GM12891 (cell line): ENCODE measurements at regions not wholly inside any gene's neighbourhood (a gene's known extent, or its start where the extent isn't known, plus 50 kb on each side); places are given as distances from the start of the nearest gene placed in this dataset.
A peak's percentile ranks its signal among the peaks of the same experiment; 100 is the strongest.
"Not testable (repeated sequence)": the region's sequence is repeated elsewhere in the genome, so short reads cannot be mapped to it uniquely, and the experiment has no call there.

Experiments used
- DNase-seq: peaks from one replicate; pipeline ENCODE4 v3.0.0; 2011; ENCODE audit warnings: low spot score; ENCODE audit not compliant: insufficient read length
- FAIRE-seq: peaks from 2 replicates; lab custom pipeline; 2011; peaks lifted over from hg19 to GRCh38; lab: Jason Lieb, UNC
- PAX5 ChIP-seq: IDR thresholded peaks from 2 replicates; pipeline ENCODE4 v1.6.1; 2011; ENCODE audit warnings: low read length, moderate library complexity, mild to moderate bottlenecking; ENCODE audit not compliant: insufficient read depth, severe bottlenecking
- POLR2A ChIP-seq: IDR thresholded peaks from 2 replicates; pipeline ENCODE4 v1.6.1; 2011; ENCODE audit warnings: low read depth, low read length, control low read depth
- POLR2AphosphoS5 ChIP-seq: IDR thresholded peaks from 2 replicates; pipeline ENCODE4 v1.6.1; 2011; ENCODE audit warnings: low read depth, low read length, control low read depth
- POU2F2 ChIP-seq: IDR thresholded peaks from 2 replicates; pipeline ENCODE4 v1.6.1; 2011; ENCODE audit warnings: low read depth, mild to moderate bottlenecking, control low read depth, low read length, moderate library complexity
- SPI1 ChIP-seq: IDR thresholded peaks from 2 replicates; pipeline ENCODE4 v1.6.1; 2011; ENCODE audit warnings: low read depth, low read length, control low read depth
- TAF1 ChIP-seq: IDR thresholded peaks from 2 replicates; pipeline ENCODE4 v1.6.1; 2011; ENCODE audit warnings: low read depth, low read length, control low read depth

DNA sequence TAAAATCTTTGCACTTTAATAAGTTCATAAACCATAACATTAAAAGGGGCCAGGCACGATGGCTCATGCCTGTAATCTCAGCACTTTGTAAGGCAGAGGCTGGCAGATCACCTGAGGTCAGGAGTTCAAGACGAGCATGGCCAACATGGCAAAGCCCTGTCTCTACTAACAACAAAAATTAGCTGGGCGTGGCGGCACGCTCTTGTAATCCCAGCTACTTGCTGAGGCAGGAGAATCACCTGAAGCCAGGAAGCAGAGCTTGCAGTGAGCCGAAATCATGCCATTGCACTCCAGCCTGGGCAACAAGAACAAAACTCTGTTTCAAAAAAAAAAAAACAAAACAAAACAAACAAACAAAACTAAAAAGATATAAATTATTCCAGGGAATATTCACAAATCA is 595.2 kb upstream of the LCORL start:
- TF ChIP-seq POLR2A (no peak), PAX5 (no peak), POLR2AphosphoS5 (no peak), POU2F2 (no peak), SPI1 (no peak), TAF1 (no peak)
- no peak for DNase-seq
- no peak for FAIRE-seq

DNA sequence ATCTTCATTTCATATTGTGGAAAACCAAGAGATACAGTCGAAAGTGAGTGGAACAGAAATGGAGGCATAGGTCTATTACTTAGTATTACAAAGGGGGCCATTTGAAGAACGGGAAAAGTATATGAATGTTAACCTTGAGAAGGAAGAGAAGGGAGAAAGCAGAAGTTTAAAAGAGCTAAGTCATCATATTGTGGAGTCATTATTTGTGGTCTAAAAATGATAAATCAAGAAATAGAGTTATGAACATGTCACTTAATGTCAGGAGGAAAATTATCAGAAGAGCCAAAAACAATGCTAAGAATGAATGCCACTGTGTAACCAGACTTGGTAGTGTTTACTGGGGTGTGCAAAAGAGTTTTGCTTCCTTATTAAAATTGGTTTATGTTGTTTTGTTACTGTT is 589.5 kb upstream of the LCORL start:
- no peak for TF ChIP-seq SPI1
- no peak for TF ChIP-seq TAF1
- TF ChIP-seq PAX5, result no peak
- no peak for TF ChIP-seq POLR2AphosphoS5
- no peak for TF ChIP-seq POU2F2
- TF ChIP-seq POLR2A, result no peak
- FAIRE-seq, result no peak

DNA sequence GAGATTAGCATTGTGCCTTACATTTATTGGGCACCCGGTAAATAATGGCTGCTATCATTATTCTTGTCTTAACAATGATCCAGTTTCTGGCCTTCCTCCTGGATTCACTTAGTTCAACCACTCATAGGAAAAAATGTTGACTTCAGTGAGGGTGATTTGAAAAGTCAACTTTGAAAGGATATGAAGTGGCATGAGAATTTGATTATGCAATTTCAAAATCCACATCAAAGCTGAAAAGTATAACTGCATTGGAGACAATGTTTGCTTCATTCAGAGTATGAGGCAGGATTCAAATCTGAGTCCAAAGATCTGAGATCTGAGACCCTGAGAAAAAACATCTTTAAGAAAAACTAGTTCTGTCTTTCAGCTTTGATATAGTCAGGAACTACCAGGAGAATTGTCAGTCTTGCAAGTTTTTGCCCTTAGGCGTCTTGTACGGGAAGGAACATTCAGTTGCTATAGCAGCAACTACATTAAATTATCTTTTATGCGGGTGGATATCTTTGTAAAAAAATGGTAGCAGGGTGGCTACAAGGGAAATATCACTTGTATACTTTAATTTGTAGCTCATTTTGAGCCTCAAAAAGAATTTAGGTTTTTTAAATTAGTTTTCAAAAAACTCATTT is 587.5 kb upstream of the LCORL start:
- no peak for TF ChIP-seq PAX5
- TF ChIP-seq POLR2A, result no peak
- TF ChIP-seq POLR2AphosphoS5, result no peak
- no peak for TF ChIP-seq TAF1
- no peak for TF ChIP-seq POU2F2
- TF ChIP-seq SPI1, result no peak
- no peak for DNase-seq
- no peak for FAIRE-seq

More for the DNA sequence above, 589.5 kb upstream of the LCORL start:
- DNase-seq, result no peak

DNA sequence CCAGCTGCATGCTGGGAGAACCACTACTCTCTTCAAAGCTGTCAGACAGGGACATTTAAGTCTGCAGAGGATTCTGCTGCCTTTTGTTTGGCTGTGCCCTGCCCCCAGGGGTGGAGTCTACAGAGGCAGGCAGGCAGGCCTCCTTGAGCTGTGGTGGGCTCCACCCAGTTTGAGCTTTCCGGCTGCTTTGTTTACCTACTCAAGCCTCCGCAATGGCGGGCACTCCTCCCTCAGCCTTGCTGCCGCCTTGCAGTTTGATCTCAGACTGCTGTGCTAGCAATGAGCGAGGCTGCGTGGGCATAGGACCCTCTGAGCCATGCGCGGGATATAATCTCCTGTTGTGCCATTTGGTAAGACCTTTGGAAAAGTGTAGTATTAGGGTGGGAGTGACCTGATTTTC is 581.1 kb upstream of the LCORL start:
- not testable (repeated sequence) for FAIRE-seq

DNA sequence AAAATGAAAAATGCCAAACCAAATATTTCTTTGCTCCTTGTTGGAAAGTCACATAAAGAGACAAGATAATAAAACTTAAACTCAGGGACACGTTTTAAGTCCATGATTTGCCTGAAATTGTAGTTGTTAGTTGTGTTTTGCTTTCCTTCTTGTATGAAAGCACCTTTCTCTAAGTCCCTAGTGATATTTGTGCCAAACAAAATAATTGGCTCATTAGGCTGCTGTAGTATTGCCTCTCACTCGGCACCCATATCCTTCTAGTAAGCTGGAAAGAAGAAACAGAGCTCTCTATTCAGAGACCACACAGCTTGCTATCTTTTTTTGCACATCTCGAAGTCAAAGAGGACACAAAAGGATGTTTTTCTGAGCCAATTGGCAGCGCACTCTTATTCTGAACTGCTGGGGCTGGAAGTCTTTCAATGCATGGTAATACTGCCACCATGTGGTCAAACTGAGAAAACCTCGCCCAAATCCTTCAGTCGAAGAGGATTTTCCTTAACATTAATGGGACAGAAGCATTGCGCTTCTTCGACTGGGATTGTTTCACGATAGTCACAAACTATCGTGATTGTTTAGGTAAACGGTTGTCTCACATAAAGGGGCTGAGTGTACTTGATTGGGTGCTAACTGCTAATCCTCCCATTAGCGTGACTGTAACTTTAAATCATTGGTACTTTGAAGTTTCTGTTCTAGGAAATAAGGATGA is 571.9 kb upstream of the LCORL start:
- peak; percentile 27 for DNase-seq
- peak; percentile 82 for FAIRE-seq
- TF ChIP-seq SPI1 (no peak), POU2F2 (no peak), POLR2AphosphoS5 (no peak), TAF1 (no peak), PAX5 (no peak), POLR2A (no peak)

More for the DNA sequence above, 581.1 kb upstream of the LCORL start:
- not testable (repeated sequence) for DNase-seq

DNA sequence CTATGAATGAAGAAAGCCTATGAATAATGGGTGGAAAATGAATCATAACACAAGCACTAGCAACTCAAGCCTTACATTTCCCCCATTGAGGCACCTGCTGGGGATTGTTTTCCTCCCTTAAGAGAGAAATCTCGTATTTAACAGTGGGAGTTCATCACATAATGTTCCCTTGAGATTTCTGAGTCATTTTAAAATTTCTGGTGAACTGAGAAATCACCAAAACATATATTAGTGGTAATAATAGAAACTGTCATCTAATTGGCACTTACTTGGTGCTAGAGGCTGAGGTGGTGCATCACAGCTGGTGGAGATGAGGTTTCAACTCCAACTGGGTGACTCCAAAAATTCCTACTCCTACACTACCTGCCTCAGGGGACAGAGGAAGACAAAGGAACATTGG is 561.3 kb upstream of the LCORL start:
- FAIRE-seq (no peak), DNase-seq (no peak)
- no peak for TF ChIP-seq POU2F2
- no peak for TF ChIP-seq POLR2A
- no peak for TF ChIP-seq SPI1
- no peak for TF ChIP-seq POLR2AphosphoS5
- no peak for TF ChIP-seq TAF1
- TF ChIP-seq PAX5, result no peak

DNA sequence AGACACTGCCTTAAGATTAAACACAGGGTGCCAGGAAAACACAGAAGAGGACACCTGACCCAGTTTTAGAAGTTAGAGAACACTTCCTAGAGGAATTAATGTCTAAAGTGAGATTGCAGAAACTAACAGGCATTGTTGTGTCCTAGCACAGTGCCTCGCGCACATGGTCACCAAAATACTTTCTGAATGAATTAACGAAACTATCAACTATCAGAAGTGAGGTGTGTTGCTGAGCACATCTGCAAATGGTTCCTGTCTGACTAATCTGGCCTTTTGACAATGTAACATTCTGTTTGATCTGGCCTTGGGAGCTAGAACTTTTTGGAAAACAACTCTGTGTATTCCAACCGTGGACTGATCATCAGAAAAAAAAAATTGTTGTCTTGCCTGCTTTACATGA is 556.8 kb upstream of the LCORL start:
- no peak for FAIRE-seq
- no peak for DNase-seq
- TF ChIP-seq SPI1 (no peak), POLR2A (no peak), PAX5 (no peak), TAF1 (no peak), POLR2AphosphoS5 (no peak), POU2F2 (no peak)

DNA sequence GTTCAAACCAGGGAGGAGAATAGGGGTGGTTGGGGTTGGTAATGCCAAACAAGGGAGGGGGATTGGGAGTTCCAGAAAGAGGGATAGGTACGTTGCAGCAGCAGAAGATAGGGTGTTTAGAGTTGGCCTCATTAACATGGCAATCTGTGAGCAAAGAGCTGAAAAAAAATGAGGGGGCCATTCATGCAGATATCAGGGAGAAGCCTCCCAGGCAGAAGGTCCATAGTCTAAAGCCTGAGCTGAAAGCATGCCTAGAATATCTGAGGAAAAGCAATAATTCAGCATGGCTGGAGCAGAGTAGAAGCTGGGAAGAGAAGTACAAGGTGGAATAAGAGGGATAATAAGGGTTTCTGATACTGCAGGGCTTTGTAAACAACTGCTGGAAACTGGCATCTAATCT is 550.9 kb upstream of the LCORL start:
- DNase-seq, result no peak
- no peak for FAIRE-seq
- TF ChIP-seq PAX5 (no peak), TAF1 (no peak), SPI1 (no peak), POLR2A (no peak), POLR2AphosphoS5 (no peak), POU2F2 (no peak)

DNA sequence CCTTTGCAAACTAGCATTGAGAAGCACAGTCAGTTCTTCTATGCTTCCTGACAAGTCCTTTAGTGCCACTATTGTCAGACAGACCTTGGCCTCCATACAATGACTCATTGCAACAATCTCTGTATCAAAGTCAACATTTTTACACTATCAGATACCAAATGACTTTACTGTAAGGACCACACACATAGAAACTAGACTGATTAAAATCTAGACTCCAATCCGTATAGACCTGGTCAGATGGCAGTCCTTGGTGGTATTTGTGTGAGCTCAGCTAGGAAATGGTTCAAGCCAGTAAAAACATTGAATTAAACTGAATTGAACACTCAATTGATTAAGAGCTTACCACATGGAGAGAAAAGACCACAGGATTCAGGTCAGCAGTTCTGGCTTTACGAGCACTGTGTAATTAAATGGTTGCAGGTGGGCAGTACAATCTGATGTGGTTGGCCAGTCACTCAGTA is 549.8 kb upstream of the LCORL start:
- TF ChIP-seq PAX5, result no peak
- no peak for TF ChIP-seq POLR2A
- no peak for TF ChIP-seq POU2F2
- no peak for TF ChIP-seq SPI1
- TF ChIP-seq TAF1, result no peak
- TF ChIP-seq POLR2AphosphoS5, result no peak
- FAIRE-seq, result no peak
- DNase-seq, result no peak

DNA sequence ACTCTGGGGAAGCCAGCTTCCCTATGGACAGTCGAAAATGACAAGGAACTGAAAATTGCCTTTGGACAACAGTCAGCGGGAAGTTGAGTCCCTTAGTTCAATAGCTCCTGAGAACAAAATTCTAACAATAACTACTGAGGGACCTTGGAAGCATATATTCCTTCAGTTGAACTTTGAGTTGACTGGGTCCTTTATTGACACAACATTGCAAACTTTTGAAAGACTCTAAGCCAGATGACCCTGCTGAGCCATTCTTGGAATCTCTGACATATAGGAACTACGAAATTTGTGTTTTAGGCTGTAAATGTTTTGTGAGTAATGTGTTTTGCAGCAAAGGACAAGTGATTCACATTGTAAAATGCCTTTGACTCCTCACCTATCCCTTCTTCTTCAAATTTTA is 548.8 kb upstream of the LCORL start:
- DNase-seq, result no peak
- TF ChIP-seq SPI1, result no peak
- no peak for TF ChIP-seq POLR2A
- no peak for TF ChIP-seq POU2F2
- TF ChIP-seq TAF1, result no peak
- FAIRE-seq, result no peak
